SKM-1 (cell line): ENCODE measurements at regions not wholly inside any gene's neighbourhood (a gene's known extent, or its start where the extent isn't known, plus 50 kb on each side); places are given as distances from the start of the nearest gene placed in this dataset.

Source experiments
- DNase-seq: peaks from one replicate; lab custom pipeline; 2025; ENCODE audit not compliant: unreplicated experiment; lab: John Stamatoyannopoulos, UW

GRCh38 chr3:59593380-59593779, 543.6 kb upstream of the CFAP20DC start:
- DNase-seq, result no peak

GRCh38 chr3:59580996-59581395, 531.2 kb upstream of the CFAP20DC start:
- DNase-seq, result no peak

GRCh38 chr3:59580499-59580898, 530.7 kb upstream of the CFAP20DC start:
- no peak for DNase-seq

GRCh38 chr3:59578129-59578528, 528.3 kb upstream of the CFAP20DC start:
- DNase-seq, result no peak

- no peak for DNase-seq
Measured at GRCh38 chr3:59576606-59577005, 526.8 kb upstream of the CFAP20DC start.

GRCh38 chr3:59575113-59576001, 525.5 kb upstream of the CFAP20DC start:
- peak; percentile 51 for DNase-seq

- no peak for DNase-seq
Measured at GRCh38 chr3:59573911-59574310, 524.1 kb upstream of the CFAP20DC start.

GRCh38 chr3:59572106-59572505, 522.3 kb upstream of the CFAP20DC start:
- DNase-seq, result no peak

- DNase-seq, result no peak
Measured at GRCh38 chr3:59570806-59571205, 521.0 kb upstream of the CFAP20DC start.

GRCh38 chr3:59567661-59568060, 517.8 kb upstream of the CFAP20DC start:
- no peak for DNase-seq

- no peak for DNase-seq
Measured at GRCh38 chr3:59566481-59566975, 516.7 kb upstream of the CFAP20DC start.

GRCh38 chr3:59565125-59565524, 515.3 kb upstream of the CFAP20DC start:
- no peak for DNase-seq

GRCh38 chr3:59563966-59564365, 514.1 kb upstream of the CFAP20DC start:
- no peak for DNase-seq

- DNase-seq, result no peak
Measured at GRCh38 chr3:59563072-59563605, 513.3 kb upstream of the CFAP20DC start.

GRCh38 chr3:59559721-59560435, 510.1 kb upstream of the CFAP20DC start:
- DNase-seq, result no peak

GRCh38 chr3:59558906-59559720, 509.3 kb upstream of the CFAP20DC start:
- DNase-seq, result no peak

GRCh38 chr3:59555593-59556315, 505.9 kb upstream of the CFAP20DC start:
- no peak for DNase-seq

GRCh38 chr3:59553076-59553475, 503.3 kb upstream of the CFAP20DC start:
- no peak for DNase-seq

GRCh38 chr3:59551834-59552233, 502.0 kb upstream of the CFAP20DC start:
- DNase-seq, result no peak

GRCh38 chr3:59549962-59550361, 500.1 kb upstream of the CFAP20DC start:
- no peak for DNase-seq
